22Rv1 (cell line): ENCODE measurements at regions not wholly inside any gene's neighbourhood (a gene's known extent, or its start where the extent isn't known, plus 50 kb on each side); places are given as distances from the start of the nearest gene placed in this dataset.

ENCODE experiments used
- CTCF ChIP-seq: fragments of 450-650 bp; IDR thresholded peaks from 2 replicates; pipeline ENCODE4 v1.5.1; 2017; ENCODE audit warnings: mild to moderate bottlenecking
- ZFX ChIP-seq: fragments of 450-650 bp; IDR thresholded peaks from 2 replicates; pipeline ENCODE4 v1.6.1; 2017; ENCODE audit warnings: antibody characterized with exemption, borderline replicate concordance

GRCh38 chr13:53143757-53144339, 115.2 kb downstream of the OLFM4 start:
- TF ChIP-seq CTCF (no peak), ZFX (no peak)
